ENCODE measurements at regions not wholly inside any gene's neighbourhood (a gene's known extent, or its start where the extent isn't known, plus 50 kb on each side); places are given as distances from the start of the nearest gene placed in this dataset.
"Not testable (repeated sequence)": the region's sequence is repeated elsewhere in the genome, so short reads cannot be mapped to it uniquely, and the experiment has no call there.

DNA sequence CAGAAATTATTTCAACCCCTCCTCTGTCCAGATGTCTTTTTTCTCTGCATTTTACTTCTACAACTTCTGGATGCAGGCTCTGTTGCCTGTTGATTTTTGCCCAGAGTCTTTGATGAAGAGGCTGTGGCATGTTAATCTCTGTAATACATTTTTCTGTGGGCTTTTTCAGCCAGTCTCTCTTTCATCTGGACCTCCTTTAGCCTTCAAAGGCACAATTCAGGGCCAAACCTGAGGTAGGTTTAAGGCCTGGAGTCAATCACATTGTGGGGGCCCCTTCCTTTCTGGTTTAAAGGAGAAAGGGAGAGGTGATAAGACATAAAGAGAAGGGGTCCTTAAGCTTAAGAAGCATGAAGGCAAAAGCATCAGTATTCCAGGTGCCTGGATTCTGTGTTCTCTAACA, 553.7 kb downstream of the FLRT2 start:
- no peak for DNase-seq (ENCODE audit: low read depth)
- no peak overlapping the region for H3K4me3 ChIP-seq (ENCODE audit: low read depth, low read length)
- TF ChIP-seq, protein P1, sequence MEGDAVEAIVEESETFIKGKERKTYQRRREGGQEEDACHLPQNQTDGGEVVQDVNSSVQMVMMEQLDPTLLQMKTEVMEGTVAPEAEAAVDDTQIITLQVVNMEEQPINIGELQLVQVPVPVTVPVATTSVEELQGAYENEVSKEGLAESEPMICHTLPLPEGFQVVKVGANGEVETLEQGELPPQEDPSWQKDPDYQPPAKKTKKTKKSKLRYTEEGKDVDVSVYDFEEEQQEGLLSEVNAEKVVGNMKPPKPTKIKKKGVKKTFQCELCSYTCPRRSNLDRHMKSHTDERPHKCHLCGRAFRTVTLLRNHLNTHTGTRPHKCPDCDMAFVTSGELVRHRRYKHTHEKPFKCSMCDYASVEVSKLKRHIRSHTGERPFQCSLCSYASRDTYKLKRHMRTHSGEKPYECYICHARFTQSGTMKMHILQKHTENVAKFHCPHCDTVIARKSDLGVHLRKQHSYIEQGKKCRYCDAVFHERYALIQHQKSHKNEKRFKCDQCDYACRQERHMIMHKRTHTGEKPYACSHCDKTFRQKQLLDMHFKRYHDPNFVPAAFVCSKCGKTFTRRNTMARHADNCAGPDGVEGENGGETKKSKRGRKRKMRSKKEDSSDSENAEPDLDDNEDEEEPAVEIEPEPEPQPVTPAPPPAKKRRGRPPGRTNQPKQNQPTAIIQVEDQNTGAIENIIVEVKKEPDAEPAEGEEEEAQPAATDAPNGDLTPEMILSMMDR (conservative IDR thresholded peaks at IDR 0.05; ENCODE audit: low read depth, low read length) = no peak

DNA sequence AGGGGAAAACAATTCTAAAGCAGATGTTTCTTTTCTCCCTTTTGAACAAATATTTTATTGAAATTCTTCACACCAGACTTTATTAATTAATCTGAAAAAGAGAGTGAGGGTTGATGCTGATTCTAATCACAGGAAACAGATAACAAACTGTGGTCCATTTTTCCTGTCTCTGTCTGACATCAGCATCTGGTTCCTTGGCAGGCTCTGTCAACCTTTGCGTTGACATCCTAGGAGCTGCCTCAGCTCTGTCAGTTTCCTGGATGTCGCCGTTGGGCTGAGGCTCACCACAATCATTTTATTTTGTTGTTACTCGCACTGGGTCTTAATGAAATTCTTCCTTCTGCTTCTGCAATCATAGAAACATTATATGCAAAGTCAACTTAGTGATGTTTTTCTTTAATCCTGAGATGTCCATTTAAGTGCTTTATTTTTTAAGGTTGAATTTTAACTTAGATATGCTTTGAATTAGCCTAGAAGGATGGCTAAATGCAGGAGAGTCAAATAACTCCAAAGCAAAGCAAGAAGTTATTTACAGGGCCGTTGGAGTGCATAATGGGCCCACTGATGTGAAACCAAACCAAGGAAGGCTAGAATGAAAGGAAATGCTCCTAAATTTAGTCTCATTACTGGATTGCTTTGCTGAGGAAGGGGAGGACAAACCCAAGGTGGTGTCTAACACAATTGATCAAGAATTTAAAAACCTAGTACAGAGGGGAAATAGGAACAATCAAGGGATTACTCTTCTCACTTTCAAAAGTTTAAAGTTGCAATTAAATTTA, 542.4 kb downstream of the FLRT2 start:
- TF ChIP-seq, protein P1 (conservative IDR thresholded peaks at IDR 0.05; ENCODE audit: low read depth, low read length) = no peak
- no peak for DNase-seq (ENCODE audit: low read depth)
- H3K4me3 ChIP-seq (ENCODE audit: low read depth, low read length) = no peak overlapping the region

DNA sequence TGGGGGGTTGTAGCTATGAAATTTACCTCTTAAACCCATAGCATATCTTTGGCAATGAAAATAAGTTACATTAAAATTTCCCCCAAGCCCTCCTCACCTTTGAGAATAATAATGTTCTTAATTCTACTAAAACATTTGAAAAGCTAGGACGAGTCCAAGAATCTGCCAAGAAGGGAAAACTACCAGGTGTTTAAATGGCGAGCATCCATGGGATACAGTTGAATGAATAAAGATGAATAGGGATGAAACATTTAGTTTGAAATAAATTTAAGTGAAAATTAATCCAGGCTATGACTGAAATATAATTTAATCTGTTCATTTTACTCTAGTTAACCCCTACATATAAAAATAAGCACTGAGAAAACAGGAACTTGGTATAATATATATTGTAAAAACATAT, 536.7 kb downstream of the FLRT2 start:
- H3K4me3 ChIP-seq (ENCODE audit: low read depth, low read length) = no peak overlapping the region
- DNase-seq (ENCODE audit: low read depth) = no peak
- TF ChIP-seq, protein P1 (conservative IDR thresholded peaks at IDR 0.05; ENCODE audit: low read depth, low read length) = no peak

DNA sequence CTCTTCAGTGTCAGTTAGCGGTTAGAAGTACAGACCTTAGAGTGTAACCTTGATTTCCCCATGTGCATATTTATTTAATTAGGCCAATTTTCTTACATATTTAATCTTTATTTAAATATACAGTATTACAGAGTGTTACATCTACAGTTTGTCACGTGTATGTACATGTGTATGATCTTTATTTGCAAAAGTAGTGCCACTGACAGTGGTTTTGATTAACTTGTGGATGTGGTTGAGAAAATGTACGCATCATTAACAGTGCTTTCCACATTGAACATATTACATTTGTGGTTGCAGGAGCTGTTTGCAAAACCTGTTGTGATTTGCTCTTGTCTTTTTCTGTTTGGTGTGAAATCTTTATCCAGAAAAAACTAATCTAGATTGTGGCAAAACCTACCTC, 535.5 kb downstream of the FLRT2 start:
- H3K4me3 ChIP-seq (ENCODE audit: low read depth, low read length) = no peak overlapping the region
- TF ChIP-seq, protein P1 (conservative IDR thresholded peaks at IDR 0.05; ENCODE audit: low read depth, low read length) = no peak
- DNase-seq (ENCODE audit: low read depth) = no peak

DNA sequence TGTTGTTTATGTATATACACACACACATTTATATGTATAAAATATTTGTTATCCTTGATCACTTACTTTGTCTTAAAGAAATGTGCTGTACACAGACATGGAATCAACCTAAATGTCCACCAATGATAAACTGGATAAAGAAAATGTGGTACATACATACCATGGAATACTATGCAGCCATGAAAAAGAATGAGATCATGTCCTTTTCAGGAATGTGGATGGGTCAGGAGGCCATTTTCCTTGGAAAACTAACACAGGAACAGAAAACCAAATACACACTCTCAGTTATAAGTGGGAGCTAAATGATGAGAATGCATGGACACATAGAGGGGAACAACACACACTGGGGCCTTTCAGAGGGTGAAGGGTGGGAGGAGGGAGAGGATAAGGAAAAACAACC, 534.7 kb downstream of the FLRT2 start:
- DNase-seq (ENCODE audit: low read depth); H3K4me3 ChIP-seq (ENCODE audit: low read depth, low read length): not testable (repeated sequence)

DNA sequence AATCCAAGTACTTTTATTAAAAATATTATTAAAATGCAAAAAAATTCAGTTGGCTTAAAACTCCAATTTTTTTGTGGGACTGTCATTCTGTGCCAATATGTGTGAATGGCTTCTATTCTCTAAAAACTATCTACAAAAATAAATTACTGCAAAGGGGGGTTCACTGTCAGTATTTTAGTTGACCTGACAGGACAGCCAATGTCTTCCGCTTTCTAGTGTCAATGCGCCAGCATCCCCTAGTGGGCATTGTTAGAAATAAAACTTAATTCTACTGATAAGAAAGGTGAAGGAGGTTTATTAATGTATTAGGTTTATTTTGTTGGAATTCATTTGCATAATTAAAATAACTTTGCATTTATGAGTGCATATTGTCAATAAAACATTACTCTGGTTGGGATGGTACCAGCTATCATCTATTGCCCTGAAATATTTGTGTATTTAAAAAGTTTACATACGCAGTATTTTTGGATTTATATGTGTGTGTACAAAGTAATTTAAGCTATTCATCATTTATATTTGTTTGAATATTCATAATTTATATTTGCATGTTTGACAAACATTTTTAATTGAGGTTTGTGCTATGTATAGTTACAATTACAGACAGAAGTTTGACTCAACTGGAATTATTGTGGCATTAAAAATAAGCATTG, 527.2 kb downstream of the FLRT2 start:
- TF ChIP-seq, protein P1 (conservative IDR thresholded peaks at IDR 0.05; ENCODE audit: low read depth, low read length) = peak; percentile 76
- no peak overlapping the region for H3K4me3 ChIP-seq (ENCODE audit: low read depth, low read length)
- DNase-seq (ENCODE audit: low read depth) = no peak

DNA sequence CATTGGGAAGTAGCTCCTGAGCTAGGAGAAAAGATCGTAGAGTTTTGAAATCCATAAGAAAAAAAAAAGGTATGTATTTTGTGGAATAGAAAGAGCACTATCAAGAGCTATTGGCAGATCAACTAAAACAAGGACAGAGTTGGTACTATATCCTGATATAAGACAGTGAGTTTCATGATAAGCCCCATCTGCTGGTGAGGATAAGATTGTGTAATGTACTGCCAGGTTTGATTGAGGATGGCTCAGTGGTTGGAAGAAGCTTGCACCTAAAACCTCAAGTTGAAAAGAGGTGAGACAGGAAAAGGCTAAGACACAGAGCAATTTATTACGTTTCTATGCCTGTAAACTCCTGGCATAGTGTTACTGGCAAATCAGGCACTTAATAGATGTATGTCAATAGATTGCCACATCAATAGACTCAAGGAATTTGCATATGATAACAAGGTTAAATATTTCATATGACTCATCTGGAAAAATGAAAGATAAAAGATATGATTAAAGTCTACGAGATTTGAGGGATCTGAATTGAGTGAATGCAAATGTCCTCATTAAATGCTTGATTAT, 525.6 kb downstream of the FLRT2 start:
- DNase-seq (ENCODE audit: low read depth) = no peak
- H3K4me3 ChIP-seq (ENCODE audit: low read depth, low read length) = no peak overlapping the region
- TF ChIP-seq, protein P1 (conservative IDR thresholded peaks at IDR 0.05; ENCODE audit: low read depth, low read length) = peak; percentile 21
